ENCODE measurements at regions not wholly inside any gene's neighbourhood (a gene's known extent, or its start where the extent isn't known, plus 50 kb on each side); places are given as distances from the start of the nearest gene placed in this dataset.

DNA sequence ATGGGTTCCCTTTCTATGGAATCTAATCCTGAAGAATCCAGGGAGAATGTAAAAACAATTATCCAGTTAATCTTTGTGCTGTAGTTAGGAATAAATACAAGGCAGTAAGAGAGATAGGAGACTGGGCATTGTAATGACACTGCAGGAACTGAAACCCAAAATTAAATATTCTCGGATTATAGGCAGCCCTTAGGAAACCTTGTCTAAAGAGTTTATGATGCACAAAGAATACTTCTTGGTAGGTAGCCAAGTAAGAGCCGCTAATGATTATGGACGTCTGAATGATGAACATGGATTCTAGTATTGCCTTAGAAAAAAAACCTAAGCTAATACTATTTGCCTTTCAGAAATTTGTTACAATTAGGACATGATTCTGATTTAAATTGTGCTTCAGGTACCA lies 165.4 kb upstream of the LRIG3 start:
- H3K4me1 ChIP-seq (ENCODE audit: control insufficient read depth in 1 of 2, insufficient read depth in 2 of 2, low read length in 2 of 2), result no peaks in the 10 kb centered on the region
- no peaks in the 10 kb centered on the region for H3K9me3 ChIP-seq (ENCODE audit: control insufficient read depth in 1 of 2, insufficient read depth in 1 of 2, low read depth in 1 of 2, low read length in 2 of 2)
- no peaks in the 10 kb centered on the region for H3K79me2 ChIP-seq (ENCODE audit: insufficient read depth, low read length)
- BruUV-seq (replicated peaks), result no TSS peak
- intact Hi-C loops (cut with micrococcal nuclease), result loop anchor here (2.0 to 10.0 kb wide), 4 partner anchors 178 to 1103 kb away; no protein-coding TSS in a partner anchor
- H3K4me3 ChIP-seq (replicated peaks in 1 of 2; ENCODE audit: low read depth in 1 of 2, low read length in 2 of 2), result no peak overlapping the region
- H3K9me2 ChIP-seq (ENCODE audit: insufficient read depth), result no peaks in the 10 kb centered on the region
- no peaks in the 10 kb centered on the region for H3K27me3 ChIP-seq (ENCODE audit: insufficient read depth, low read length)
- no peak overlapping the region for H2AFZ ChIP-seq (ENCODE audit: low read depth, low read length, poor library complexity, severe bottlenecking)
- no peak overlapping the region for H3K4me2 ChIP-seq (ENCODE audit: low read length)
- H3K36me3 ChIP-seq (ENCODE audit: control insufficient read depth in 1 of 2, insufficient read depth in 2 of 2, low read length in 2 of 2), result no peaks in the 10 kb centered on the region
- ATAC-seq (no peak), DNase-seq (ENCODE audit: low read depth, low spot score) (no peak)
- POLR2A ChIA-PET, result no interaction called here
- CTCF ChIA-PET, result interaction anchor here (5.5 kb wide), 1 partner anchor 545 kb away, joined by 30 read pairs; no protein-coding TSS in a partner anchor
- H3K27ac ChIP-seq (ENCODE audit: low read depth, low read length), result no peak overlapping the region
- no peaks in the 10 kb centered on the region for H4K20me1 ChIP-seq (ENCODE audit: insufficient read depth)
- no peak for TF ChIP-seq FOSL1 (IDR thresholded peaks at IDR 0.05; ENCODE audit: low read depth)
- no peak for TF ChIP-seq SIN3A (IDR thresholded peaks at IDR 0.05; ENCODE audit: low read depth)
- TF ChIP-seq, protein P1, sequence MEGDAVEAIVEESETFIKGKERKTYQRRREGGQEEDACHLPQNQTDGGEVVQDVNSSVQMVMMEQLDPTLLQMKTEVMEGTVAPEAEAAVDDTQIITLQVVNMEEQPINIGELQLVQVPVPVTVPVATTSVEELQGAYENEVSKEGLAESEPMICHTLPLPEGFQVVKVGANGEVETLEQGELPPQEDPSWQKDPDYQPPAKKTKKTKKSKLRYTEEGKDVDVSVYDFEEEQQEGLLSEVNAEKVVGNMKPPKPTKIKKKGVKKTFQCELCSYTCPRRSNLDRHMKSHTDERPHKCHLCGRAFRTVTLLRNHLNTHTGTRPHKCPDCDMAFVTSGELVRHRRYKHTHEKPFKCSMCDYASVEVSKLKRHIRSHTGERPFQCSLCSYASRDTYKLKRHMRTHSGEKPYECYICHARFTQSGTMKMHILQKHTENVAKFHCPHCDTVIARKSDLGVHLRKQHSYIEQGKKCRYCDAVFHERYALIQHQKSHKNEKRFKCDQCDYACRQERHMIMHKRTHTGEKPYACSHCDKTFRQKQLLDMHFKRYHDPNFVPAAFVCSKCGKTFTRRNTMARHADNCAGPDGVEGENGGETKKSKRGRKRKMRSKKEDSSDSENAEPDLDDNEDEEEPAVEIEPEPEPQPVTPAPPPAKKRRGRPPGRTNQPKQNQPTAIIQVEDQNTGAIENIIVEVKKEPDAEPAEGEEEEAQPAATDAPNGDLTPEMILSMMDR (IDR thresholded peaks at IDR 0.05 in 2 of 3, conservative IDR thresholded peaks at IDR 0.05 in 1 of 3; ENCODE audit: borderline replicate concordance in 1 of 3, insufficient read depth in 1 of 3, low read depth in 2 of 3, low read length in 2 of 3), result no peak
- no peak for TF ChIP-seq RAD21 (IDR thresholded peaks at IDR 0.05; ENCODE audit: low read depth)
- no peak for TF ChIP-seq POLR2AphosphoS5 (IDR thresholded peaks at IDR 0.05; ENCODE audit: low read depth, low read length)
- TF ChIP-seq MAX (IDR thresholded peaks at IDR 0.05), result no peak
- TF ChIP-seq EZH2phosphoT487 (IDR thresholded peaks at IDR 0.05; ENCODE audit: borderline replicate concordance), result no peak
- TF ChIP-seq YY1 (IDR thresholded peaks at IDR 0.05; ENCODE audit: extremely low read depth, insufficient replicate concordance, low read depth, low read length), result no peak
- no peak for TF ChIP-seq EZH2 (IDR thresholded peaks at IDR 0.05)
- no peak for TF ChIP-seq ZBTB33 (IDR thresholded peaks at IDR 0.05; ENCODE audit: extremely low read depth, insufficient replicate concordance, low read length)
- no peak for TF ChIP-seq EGR1 (IDR thresholded peaks at IDR 0.05; ENCODE audit: low read depth)
- no peak for TF ChIP-seq POLR2A (IDR thresholded peaks at IDR 0.05; ENCODE audit: borderline replicate concordance, extremely low read depth, insufficient read depth, insufficient read length)
- TF ChIP-seq SP1 (IDR thresholded peaks at IDR 0.05; ENCODE audit: low read depth), result no peak
- no peak for TF ChIP-seq CEBPB (IDR thresholded peaks at IDR 0.05; ENCODE audit: low read depth)
- no peak overlapping the region for H3K9ac ChIP-seq (ENCODE audit: low read length)
- RAD21 ChIA-PET (ENCODE audit: low non-redundant PET in 1 of 2, low total read pairs in 2 of 2, uncharacterized antibody in 2 of 2, unreplicated experiment in 2 of 2), result no interaction called here
